C1 segment of cervical spinal cord (tissue), 14 donors: ENCODE measurements at regions not wholly inside any gene's neighbourhood (a gene's known extent, or its start where the extent isn't known, plus 50 kb on each side); places are given as distances from the start of the nearest gene placed in this dataset.
A peak's percentile ranks its signal among the peaks of the same experiment; 100 is the strongest.

Experiments used
- DNase-seq, 14 donors: peaks; one replicate each; lab custom pipeline; 2025; lab: John Stamatoyannopoulos, UW

DNA sequence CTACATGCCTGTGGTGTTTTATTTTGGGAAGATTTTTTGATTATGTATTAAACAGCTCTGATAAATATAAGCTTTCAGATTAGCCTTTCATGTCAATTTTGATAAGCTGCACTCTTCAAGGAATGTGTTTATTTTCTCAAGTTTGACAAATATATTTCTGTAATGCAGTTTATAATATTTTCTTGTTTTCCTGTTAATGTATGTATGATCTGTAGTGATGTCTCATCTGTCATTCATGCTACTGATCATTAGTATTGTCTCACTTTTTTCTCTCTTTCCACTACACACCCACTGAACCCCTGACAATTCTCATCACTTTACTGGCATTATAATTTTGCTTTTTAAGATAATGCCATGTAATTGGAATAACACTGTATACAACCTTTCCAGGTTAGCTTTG is 100.9 kb downstream of the TMEM18 start:
- no peak for DNase-seq

DNA sequence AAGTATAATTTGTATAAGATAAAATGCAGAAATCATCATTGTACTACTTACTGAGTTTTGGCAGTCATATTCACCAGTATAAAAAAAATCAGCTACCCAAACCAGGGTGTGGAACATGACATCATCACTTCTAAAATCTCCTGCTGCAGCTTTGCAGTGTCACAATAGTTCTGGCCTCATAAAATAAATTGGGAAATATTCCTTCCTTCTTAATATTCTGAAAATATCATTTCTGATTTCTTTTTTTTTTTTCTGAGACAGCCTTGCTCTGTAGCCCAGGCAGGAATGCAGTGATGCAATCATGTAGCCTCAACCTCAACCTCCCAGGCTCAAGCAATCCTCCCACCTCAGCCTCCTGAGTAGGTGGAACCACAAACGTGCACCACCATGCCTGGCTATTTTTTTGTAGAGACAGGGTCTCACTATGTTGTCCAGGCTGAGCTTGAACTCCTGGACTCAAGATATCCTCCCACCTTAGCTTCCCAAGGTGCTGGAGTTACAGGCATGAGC is 101.4 kb downstream of the TMEM18 start:
- no peak for DNase-seq

DNA sequence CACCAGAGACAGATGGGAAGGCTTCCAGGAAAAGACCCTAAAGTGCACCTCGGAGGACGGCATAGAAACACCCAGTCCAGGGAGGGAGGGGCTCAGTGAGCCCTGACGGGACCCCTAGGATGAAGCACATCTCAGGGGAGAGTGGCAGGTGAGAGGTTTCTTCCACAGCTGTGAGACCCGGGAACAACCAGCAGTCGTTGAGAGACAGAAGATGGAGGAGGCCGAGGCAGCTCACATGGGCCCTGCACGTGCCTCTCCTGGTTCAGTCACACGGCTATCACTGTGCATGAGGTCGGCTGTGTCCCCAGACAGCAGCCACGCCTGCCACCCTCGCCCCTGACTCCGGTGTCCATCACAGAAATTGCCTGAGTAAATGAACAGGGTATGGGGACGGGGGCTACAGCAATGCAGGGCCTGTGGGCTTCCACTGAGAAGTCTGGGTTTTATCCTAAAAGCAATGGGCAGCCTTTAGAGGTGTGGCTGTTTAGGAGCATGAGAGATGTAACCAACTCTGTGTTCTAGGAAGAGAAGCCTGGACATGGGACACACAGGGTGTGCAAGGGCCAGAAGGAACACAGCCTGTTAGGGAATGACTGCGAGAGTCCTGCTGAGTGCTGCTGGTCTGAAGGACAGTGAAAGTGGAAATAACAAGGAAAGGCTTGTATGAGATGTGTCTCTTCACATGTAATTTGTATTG is 102.0 kb downstream of the TMEM18 start:
- DNase-seq = no peak

GRCh38 chr2:573805-574392 is 103.3 kb downstream of the TMEM18 start:
- no peak for DNase-seq

DNA sequence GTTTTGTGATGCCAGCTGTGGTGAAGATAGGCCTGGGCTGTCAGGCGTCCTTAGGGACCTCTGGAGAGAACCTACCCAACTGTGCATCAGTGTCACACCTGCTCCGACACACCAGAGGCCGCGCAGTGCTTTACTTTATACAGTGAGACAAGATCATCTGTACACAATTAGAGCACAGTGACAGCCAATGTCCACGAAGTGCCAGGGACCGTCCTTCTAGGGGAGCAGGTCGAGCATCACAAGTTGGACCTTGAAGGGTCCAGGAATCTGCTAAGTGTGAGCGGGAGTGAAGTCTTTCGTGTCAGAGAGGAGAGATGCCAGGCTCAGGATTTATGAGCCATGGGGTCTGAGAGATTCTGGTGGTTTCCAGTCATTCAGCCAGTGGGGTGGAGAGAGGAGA is 104.2 kb downstream of the TMEM18 start:
- DNase-seq = no peak

DNA sequence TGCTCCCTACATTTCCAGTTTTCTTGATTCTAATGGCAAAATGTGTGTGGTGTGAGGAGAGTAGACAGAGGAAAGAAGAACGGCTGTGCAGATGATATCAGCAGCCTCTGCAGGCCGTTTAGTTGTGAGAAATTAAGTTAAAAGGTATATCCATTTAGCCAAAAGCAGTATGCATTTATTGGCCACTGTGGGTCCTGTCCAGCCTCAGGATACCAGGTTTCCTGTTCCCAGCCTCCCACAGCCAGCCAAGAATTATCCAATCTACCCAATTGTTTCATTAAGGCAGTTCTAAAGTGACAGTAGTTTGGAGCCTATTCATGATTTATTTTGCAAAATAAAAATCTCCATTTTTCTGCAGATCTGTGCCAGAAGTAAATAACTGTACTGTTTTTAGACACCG is 107.5 kb downstream of the TMEM18 start:
- no peak for DNase-seq

DNA sequence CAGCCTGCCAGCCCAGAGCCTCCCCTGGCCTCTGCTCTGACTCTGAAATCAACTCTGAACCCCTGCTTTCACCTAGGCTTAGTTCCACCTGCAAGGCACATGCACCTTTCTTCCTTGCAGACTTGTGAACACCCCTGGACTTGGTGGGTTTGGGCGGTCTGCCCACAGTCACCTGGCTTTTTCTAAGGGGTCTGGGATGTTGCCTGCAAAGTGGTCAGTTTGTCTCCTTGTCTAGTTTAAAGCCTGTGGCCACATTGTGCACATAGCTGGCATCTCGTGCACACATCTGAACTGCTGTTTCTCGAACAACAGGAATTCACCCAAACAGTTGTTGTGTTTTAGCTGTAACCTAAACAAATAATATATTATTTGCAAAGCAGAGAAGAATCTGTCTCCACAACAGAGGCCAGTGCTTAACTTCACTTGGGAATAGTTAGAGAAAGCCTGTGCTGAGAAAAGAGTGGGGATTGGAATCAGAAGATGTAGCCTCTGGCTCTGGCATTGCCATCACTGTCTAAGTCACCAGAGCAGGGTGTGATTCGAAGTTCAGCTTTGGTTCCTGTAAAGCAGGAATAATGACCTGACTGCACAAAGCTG is 108.5 kb downstream of the TMEM18 start:
- DNase-seq = no peak

GRCh38 chr2:567865-568638 is 109.2 kb downstream of the TMEM18 start:
- no peak for DNase-seq

GRCh38 chr2:567496-567864 is 109.7 kb downstream of the TMEM18 start:
- no peak for DNase-seq

GRCh38 chr2:566379-567313 is 110.6 kb downstream of the TMEM18 start:
- no peak for DNase-seq

GRCh38 chr2:564471-565181 is 112.6 kb downstream of the TMEM18 start:
- no peak for DNase-seq

- no peak for DNase-seq
These were observed 113.7 kb downstream of the TMEM18 start for GRCh38 chr2:563512-563911.

DNA sequence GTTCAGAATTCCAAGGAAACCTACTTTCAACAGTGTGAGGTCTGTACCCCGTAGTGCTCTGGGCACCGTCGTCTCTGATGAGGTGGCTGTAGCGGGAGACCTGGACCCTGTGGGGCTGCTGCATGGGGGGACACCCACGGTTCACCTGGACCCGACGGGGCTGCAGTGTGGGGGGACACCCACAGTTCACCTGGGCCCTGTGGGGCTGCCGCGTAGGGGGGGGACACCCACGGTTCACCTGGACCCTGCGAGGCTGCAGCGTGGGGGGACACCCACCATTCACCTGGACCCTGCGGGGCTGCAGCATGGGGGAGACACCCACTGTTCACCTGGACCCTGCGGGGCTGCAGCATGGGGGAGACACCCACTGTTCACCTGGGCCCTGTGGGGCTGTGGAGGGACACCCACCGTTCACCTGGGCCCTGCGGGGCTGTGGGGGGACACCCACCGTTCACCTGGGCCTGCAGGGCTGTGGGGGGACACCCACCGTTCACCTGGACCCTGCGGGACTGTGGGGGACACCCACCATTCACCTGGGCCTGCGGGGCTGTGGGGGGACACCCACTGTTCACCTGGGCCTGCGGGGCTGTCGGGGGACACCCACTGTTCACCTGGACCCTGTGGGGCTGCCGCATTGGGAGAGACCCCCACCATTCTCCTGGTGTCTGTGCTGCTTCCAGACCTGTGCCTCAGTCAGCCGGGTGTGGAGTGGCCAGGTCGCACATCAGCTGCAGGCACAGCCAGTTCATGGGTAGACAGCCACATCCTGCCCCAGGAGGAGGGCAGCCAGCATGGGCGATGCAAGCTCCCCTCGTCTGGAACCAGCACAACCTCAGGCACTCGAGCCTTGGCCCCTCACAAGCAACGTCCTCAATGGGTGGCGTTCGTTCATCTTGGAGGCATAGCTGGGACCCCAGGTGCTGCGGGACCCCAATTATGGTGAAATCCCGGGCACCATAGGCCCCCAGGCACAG is 114.5 kb downstream of the TMEM18 start:
- DNase-seq = no peak

DNA sequence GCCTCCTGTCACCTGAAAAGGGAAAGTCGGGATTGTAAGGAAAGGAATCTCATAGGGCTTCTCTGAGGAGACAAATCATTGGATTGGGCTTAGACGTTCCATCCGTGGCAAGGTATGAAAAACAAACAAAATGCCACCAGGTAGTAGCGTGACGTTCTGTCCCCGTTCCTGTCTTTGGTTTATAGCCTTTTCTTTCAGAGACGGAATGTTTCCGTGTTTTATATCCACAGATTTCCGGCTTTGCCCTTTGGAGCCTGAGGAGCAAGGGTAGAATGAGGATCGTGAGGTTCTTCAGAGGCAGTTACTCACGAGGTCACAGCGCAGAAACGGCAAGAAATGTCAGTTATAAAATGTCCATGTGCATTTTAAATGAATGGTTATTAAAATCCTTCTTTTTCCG is 118.3 kb downstream of the TMEM18 start:
- DNase-seq = no peak

DNA sequence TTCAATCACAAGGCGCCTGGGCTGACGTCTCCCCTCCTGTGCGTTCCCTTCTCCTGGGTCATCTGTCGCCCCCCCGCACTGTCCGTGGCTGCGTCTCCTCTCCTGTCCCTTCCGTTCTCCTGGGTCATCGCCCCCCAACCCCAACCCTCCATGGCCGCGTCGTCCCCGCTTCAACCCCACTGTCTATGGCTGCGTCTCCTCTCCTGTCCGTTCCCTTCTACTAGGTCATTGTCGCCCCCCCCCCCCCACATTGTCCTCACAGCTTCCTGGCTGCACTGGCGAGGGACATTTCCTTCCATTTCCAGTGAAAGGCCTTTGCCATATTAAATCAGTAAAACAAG is 118.9 kb downstream of the TMEM18 start:
- DNase-seq = no peak

GRCh38 chr2:557635-558301 is 119.4 kb downstream of the TMEM18 start:
- peak in 1 of 14 donors; percentile 7 for DNase-seq

DNA sequence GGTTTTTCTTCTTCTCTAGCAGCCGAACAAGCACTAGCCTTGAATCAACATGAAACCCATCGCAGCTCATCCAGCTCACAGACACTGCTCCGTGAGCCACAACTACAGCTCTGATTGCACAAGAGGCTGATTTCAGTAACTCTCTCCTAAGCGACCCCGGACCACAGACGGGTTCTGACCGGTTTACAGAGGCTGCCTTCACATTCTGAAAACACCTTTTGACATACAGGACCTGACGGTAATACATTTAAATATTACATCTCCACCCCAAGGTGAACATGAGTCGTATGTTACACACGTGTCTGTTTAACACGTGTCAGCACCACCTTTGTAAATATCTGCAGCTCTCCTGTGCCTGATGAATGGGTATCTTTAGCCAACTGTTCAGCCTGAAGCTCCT is 120.7 kb downstream of the TMEM18 start:
- DNase-seq = no peak

DNA sequence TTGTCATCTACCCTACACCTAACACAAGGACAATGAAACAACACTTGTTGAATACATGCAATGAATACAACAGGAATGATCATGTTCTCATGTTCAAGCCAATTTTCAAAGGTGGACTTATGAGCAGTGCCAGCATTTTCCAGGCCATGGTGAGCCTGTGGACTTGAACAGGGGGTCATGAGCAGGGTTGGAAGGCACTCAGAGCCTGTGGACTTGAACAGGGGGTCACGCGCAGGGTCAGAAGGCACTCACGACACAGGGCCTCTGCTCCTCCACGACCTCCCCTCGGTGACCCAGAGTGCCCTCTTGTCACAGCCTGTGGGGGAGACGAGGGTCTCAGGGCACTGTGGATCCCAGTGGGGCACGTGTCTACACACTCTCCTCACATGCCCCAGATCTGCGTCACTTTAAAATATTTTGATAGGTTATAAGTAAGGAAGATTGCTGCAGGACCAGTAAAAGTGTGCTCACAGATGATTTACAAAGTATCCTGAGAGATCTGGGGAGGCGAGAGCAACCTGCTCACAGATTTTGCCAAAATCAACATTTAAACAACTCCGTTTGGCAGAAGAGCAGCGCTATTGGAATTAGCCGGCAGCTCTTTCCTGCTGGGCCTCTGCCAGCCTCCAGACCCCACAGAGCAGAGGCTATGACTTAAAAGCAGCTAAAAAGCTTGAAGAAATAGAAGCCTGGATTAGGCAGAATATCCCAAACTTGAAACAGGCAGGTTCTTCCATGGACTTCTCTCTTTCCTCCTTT is 121.9 kb downstream of the TMEM18 start:
- no peak for DNase-seq
